Esophagus muscularis mucosa (tissue), 4 donors: ENCODE measurements at regions not wholly inside any gene's neighbourhood (a gene's known extent, or its start where the extent isn't known, plus 50 kb on each side); places are given as distances from the start of the nearest gene placed in this dataset.

Source experiments
- EP300 ChIP-seq: sonication (generic); formaldehyde crosslinking; IDR thresholded peaks from one replicate; pipeline ENCODE4 v1.6.1; 2017; ENCODE audit warnings: antibody characterized with exemption
- POLR2A ChIP-seq: fragments of 450-650 bp; IDR thresholded peaks from one replicate; pipeline ENCODE4 v1.6.1; 2017; ENCODE audit warnings: antibody characterized with exemption, moderate library complexity, mild to moderate bottlenecking, low read depth
- POLR2AphosphoS5 ChIP-seq, 2 donors: sonication (generic); formaldehyde crosslinking; IDR thresholded peaks; one replicate each; pipeline ENCODE4 v1.6.1; 2017; ENCODE audit warnings: antibody characterized with exemption in 2 of 2
- TF ChIP-seq, protein P1 (sequence below), 3 experiments: fragments of 200-600 bp in 2 of 3; fragments of 450-650 bp in 1 of 3; sonication (generic) in 2 of 3; IDR thresholded peaks; one replicate each; pipeline ENCODE4 v1.5.1; 2017 to 2019; ENCODE audit warnings: antibody characterized with exemption in 3 of 3, mild to moderate bottlenecking in 2 of 3, moderate library complexity in 1 of 3

DNA sequence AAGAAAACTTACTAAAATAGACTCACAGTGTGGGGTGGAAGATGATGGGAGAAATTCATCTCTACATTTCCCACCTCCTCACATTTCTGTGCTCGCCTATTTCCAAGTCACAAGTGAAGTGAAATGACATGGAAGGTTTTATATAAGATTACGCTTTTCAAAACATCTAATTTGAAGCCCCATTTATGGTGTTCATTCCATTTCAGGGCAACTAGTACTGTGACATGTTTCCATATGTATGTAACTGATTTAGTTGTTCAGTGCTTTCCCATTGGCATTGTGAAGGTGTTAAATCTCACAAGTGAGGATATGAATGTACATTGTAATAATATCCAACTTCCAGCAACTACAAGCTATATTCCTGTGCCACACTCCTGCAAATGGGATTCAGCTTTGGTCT, 1174.8 kb downstream of the CDH11 start:
- TF ChIP-seq, protein P1, sequence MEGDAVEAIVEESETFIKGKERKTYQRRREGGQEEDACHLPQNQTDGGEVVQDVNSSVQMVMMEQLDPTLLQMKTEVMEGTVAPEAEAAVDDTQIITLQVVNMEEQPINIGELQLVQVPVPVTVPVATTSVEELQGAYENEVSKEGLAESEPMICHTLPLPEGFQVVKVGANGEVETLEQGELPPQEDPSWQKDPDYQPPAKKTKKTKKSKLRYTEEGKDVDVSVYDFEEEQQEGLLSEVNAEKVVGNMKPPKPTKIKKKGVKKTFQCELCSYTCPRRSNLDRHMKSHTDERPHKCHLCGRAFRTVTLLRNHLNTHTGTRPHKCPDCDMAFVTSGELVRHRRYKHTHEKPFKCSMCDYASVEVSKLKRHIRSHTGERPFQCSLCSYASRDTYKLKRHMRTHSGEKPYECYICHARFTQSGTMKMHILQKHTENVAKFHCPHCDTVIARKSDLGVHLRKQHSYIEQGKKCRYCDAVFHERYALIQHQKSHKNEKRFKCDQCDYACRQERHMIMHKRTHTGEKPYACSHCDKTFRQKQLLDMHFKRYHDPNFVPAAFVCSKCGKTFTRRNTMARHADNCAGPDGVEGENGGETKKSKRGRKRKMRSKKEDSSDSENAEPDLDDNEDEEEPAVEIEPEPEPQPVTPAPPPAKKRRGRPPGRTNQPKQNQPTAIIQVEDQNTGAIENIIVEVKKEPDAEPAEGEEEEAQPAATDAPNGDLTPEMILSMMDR (IDR thresholded peaks at IDR 0.05): no peak
- no peak for TF ChIP-seq POLR2A
- no peak for TF ChIP-seq POLR2AphosphoS5 (IDR thresholded peaks at IDR 0.05)
- no peak for TF ChIP-seq EP300
